Neural progenitor cell (in vitro differentiated cells): ENCODE measurements at regions not wholly inside any gene's neighbourhood (a gene's known extent, or its start where the extent isn't known, plus 50 kb on each side); places are given as distances from the start of the nearest gene placed in this dataset.

Experiments used
- DNase-seq: peaks from one replicate; pipeline ENCODE4 v3.0.0-alpha.2; 2016; ENCODE audit warnings: low spot score
- H2AFZ ChIP-seq: fragments of 200-600 bp; sonication (generic); replicated peaks from 2 replicates; pipeline ENCODE4 v1.6.1; 2016; ENCODE audit warnings: antibody characterized with exemption
- H3F3A ChIP-seq: fragments of 200-600 bp; sonication (generic); 2 replicates; pipeline ENCODE4 v1.6.1; 2016; ENCODE audit warnings: antibody characterized with exemption, low read depth
- H3K27ac ChIP-seq: fragments of 200-600 bp; sonication (generic); 2 replicates; pipeline ENCODE4 v1.5.1; 2016; ENCODE audit warnings: mild to moderate bottlenecking
- H3K27me3 ChIP-seq: fragments of 200-600 bp; sonication (generic); 2 replicates; pipeline ENCODE4 v1.6.1; 2016; ENCODE audit warnings: mild to moderate bottlenecking, moderate library complexity
- H3K36me3 ChIP-seq: fragments of 200-600 bp; sonication (generic); 2 replicates; pipeline ENCODE4 v1.5.1; 2016
- H3K4me1 ChIP-seq: fragments of 200-600 bp; sonication (generic); 2 replicates; pipeline ENCODE4 v1.6.1; 2016; ENCODE audit warnings: mixed run types
- H3K4me2 ChIP-seq: fragments of 200-600 bp; sonication (generic); 2 replicates; pipeline ENCODE4 v1.6.1; 2016
- H3K4me3 ChIP-seq: fragments of 200-600 bp; sonication (generic); 2 replicates; pipeline ENCODE4 v1.5.1; 2016
- H3K79me2 ChIP-seq: fragments of 200-600 bp; sonication (generic); 2 replicates; pipeline ENCODE4 v1.6.1; 2016; ENCODE audit warnings: low read depth
- H3K9ac ChIP-seq: fragments of 200-600 bp; sonication (generic); 2 replicates; pipeline ENCODE4 v1.6.1; 2016
- H3K9me3 ChIP-seq: fragments of 200-600 bp; sonication (generic); 2 replicates; pipeline ENCODE4 v1.5.1; 2016; ENCODE audit warnings: low read depth
- H4K20me1 ChIP-seq: fragments of 200-600 bp; sonication (generic); 2 replicates; pipeline ENCODE4 v1.6.1; 2016; ENCODE audit warnings: low read depth
- H3K27ac Mint-ChIP-seq: 3 replicates; pipeline ENCODE4 v1.8.0; 2021; ENCODE audit warnings: mixed read lengths
- H3K27me3 Mint-ChIP-seq: 2 replicates; pipeline ENCODE4 v1.8.0; 2022; ENCODE audit warnings: low read depth, mild to moderate bottlenecking, inconsistent platforms, moderate library complexity, mixed read lengths; ENCODE audit not compliant: insufficient read depth
- H3K36me3 Mint-ChIP-seq: 3 replicates; pipeline ENCODE4 v1.8.0; 2021; ENCODE audit warnings: mixed read lengths
- H3K4me1 Mint-ChIP-seq: 3 replicates; pipeline ENCODE4 v1.8.0; 2021; ENCODE audit warnings: mixed read lengths
- H3K4me3 Mint-ChIP-seq: 3 replicates; pipeline ENCODE4 v1.8.0; 2021; ENCODE audit warnings: mild to moderate bottlenecking, moderate library complexity, mixed read lengths
- H3K9me3 Mint-ChIP-seq: 3 replicates; pipeline ENCODE4 v1.8.0; 2020; ENCODE audit warnings: mixed read lengths
- EZH2 ChIP-seq: fragments of 200-600 bp; sonication (generic); IDR thresholded peaks from 2 replicates; pipeline ENCODE4 v1.6.1; 2017; ENCODE audit warnings: antibody characterized with exemption, mild to moderate bottlenecking, moderate library complexity
- EZH2phosphoT487 ChIP-seq: fragments of 200-600 bp; sonication (generic); IDR thresholded peaks from 2 replicates; pipeline ENCODE4 v1.6.1; 2017; ENCODE audit warnings: antibody characterized with exemption
- TF ChIP-seq, protein P1 (sequence below): fragments of 200-600 bp; sonication (generic); IDR thresholded peaks from 2 replicates; pipeline ENCODE4 v1.5.1; 2017; ENCODE audit warnings: antibody characterized with exemption, mild to moderate bottlenecking

GRCh38 chr6:169958510-169958909, 207.1 kb downstream of the ERMARD start:
- H3K36me3 ChIP-seq: no peaks in the 10 kb centered on the region
- peaks cover 14% of the 10 kb centered on the region for H3K27me3 ChIP-seq
- peaks cover 5% of the 10 kb centered on the region for H3K9me3 Mint-ChIP-seq
- no peaks in the 10 kb centered on the region for H3K36me3 Mint-ChIP-seq
- peaks cover 11% of the 10 kb centered on the region for H3K4me1 ChIP-seq
- TF ChIP-seq, protein P1, sequence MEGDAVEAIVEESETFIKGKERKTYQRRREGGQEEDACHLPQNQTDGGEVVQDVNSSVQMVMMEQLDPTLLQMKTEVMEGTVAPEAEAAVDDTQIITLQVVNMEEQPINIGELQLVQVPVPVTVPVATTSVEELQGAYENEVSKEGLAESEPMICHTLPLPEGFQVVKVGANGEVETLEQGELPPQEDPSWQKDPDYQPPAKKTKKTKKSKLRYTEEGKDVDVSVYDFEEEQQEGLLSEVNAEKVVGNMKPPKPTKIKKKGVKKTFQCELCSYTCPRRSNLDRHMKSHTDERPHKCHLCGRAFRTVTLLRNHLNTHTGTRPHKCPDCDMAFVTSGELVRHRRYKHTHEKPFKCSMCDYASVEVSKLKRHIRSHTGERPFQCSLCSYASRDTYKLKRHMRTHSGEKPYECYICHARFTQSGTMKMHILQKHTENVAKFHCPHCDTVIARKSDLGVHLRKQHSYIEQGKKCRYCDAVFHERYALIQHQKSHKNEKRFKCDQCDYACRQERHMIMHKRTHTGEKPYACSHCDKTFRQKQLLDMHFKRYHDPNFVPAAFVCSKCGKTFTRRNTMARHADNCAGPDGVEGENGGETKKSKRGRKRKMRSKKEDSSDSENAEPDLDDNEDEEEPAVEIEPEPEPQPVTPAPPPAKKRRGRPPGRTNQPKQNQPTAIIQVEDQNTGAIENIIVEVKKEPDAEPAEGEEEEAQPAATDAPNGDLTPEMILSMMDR: no peak
- TF ChIP-seq EZH2: no peak
- no peaks in the 10 kb centered on the region for H4K20me1 ChIP-seq
- DNase-seq: no peak
- H3K9ac ChIP-seq: no peak overlapping the region
- peaks cover 34% of the 10 kb centered on the region for H3K4me1 Mint-ChIP-seq
- H2AFZ ChIP-seq: no peak overlapping the region
- H3K4me2 ChIP-seq: no peak overlapping the region
- no peaks in the 10 kb centered on the region for H3K79me2 ChIP-seq
- H3K27ac Mint-ChIP-seq: no peak overlapping the region
- H3K27ac ChIP-seq: no peak overlapping the region
- no peak overlapping the region for H3K4me3 ChIP-seq
- H3K9me3 ChIP-seq: no peaks in the 10 kb centered on the region
- H3F3A ChIP-seq: no peaks in the 10 kb centered on the region
- H3K27me3 Mint-ChIP-seq: peaks cover 12% of the 10 kb centered on the region
- no peak overlapping the region for H3K4me3 Mint-ChIP-seq

- Histone ChIP-seq H3K27ac (no peak overlapping the region), H3K9me3 (no peaks in the 10 kb centered on the region), H2AFZ (no peak overlapping the region), H3K9ac (no peak overlapping the region), H3K27me3 (peaks cover 5% of the 10 kb centered on the region), H4K20me1 (no peaks in the 10 kb centered on the region), H3K79me2 (no peaks in the 10 kb centered on the region), H3K4me2 (no peak overlapping the region), H3K4me1 (peaks cover 9% of the 10 kb centered on the region), H3K4me3 (no peak overlapping the region), H3F3A (no peaks in the 10 kb centered on the region), H3K36me3 (no peaks in the 10 kb centered on the region)
- Mint-ChIP-seq H3K36me3 (no peaks in the 10 kb centered on the region), H3K4me3 (no peak overlapping the region), H3K9me3 (peaks cover 7% of the 10 kb centered on the region), H3K27me3 (peaks cover 8% of the 10 kb centered on the region), H3K27ac (no peak overlapping the region), H3K4me1 (peaks cover 30% of the 10 kb centered on the region)
- DNase-seq: no peak
- TF ChIP-seq, protein P1: no peak
- TF ChIP-seq EZH2phosphoT487: no peak
- no peak for TF ChIP-seq EZH2
These were observed 206.0 kb downstream of the ERMARD start for GRCh38 chr6:169957351-169957963.

GRCh38 chr6:169956580-169956979, 205.2 kb downstream of the ERMARD start:
- H3K36me3 Mint-ChIP-seq: no peaks in the 10 kb centered on the region
- TF ChIP-seq EZH2phosphoT487 (no peak), EZH2 (no peak)
- TF ChIP-seq, protein P1: no peak
- H3K9me3 Mint-ChIP-seq: peaks cover 7% of the 10 kb centered on the region
- H3K4me3 Mint-ChIP-seq: no peak overlapping the region
- H3K36me3 ChIP-seq: no peaks in the 10 kb centered on the region
- no peak overlapping the region for H2AFZ ChIP-seq
- no peak overlapping the region for H3K27ac ChIP-seq
- H3K4me1 ChIP-seq: peaks cover 6% of the 10 kb centered on the region
- H3K4me1 Mint-ChIP-seq: peaks cover 30% of the 10 kb centered on the region
- H3K27ac Mint-ChIP-seq: peak overlapping the region; percentile 63
- no peaks in the 10 kb centered on the region for H3F3A ChIP-seq
- H3K27me3 Mint-ChIP-seq: peaks cover 8% of the 10 kb centered on the region
- H3K79me2 ChIP-seq: no peaks in the 10 kb centered on the region
- no peaks in the 10 kb centered on the region for H3K9me3 ChIP-seq
- no peak for DNase-seq
- H3K27me3 ChIP-seq: no peaks in the 10 kb centered on the region
- no peak overlapping the region for H3K4me3 ChIP-seq
- H3K9ac ChIP-seq: no peak overlapping the region
- H4K20me1 ChIP-seq: no peaks in the 10 kb centered on the region
- no peak overlapping the region for H3K4me2 ChIP-seq
